CD14-positive monocyte (primary cell): ENCODE measurements at regions not wholly inside any gene's neighbourhood (a gene's known extent, or its start where the extent isn't known, plus 50 kb on each side); places are given as distances from the start of the nearest gene placed in this dataset.

ENCODE experiments used
- DNase-seq, 3 donors: peaks; one replicate each; pipeline ENCODE4 v3.0.0-alpha.2; 2011 to 2022
- H2AFZ ChIP-seq: 2 replicates; pipeline ENCODE4 v1.6.0; 2012; ENCODE audit warnings: mild to moderate bottlenecking, low read depth, low read length, inconsistent platforms; ENCODE audit not compliant: insufficient read depth, poor library complexity, severe bottlenecking
- H3K27ac ChIP-seq, 2 donors: 1 replicate in 1 of 2; 2 replicates in 1 of 2; pipeline ENCODE4 v1.5.1; 2012 to 2013; ENCODE audit warnings: low read length in 2 of 2, control low read depth in 1 of 2, inconsistent platforms in 1 of 2, low read depth in 1 of 2, mild to moderate bottlenecking in 1 of 2
- H3K27me3 ChIP-seq, 2 donors: one replicate each; pipeline versions ENCODE4 v1.6.0 to v1.6.1; 2011 to 2013; ENCODE audit warnings: low read length in 2 of 2; ENCODE audit not compliant: control insufficient read depth in 2 of 2, insufficient read depth in 2 of 2
- H3K36me3 ChIP-seq, 2 donors: replicated peaks in 1 of 2; 1 replicate in 1 of 2; 2 replicates in 1 of 2; pipeline versions ENCODE4 v1.5.1 to v1.6.1; 2012 to 2013; ENCODE audit warnings: low read length in 2 of 2, control low read depth in 1 of 2, inconsistent platforms in 1 of 2, mild to moderate bottlenecking in 1 of 2; ENCODE audit not compliant: insufficient read depth in 2 of 2, control insufficient read depth in 1 of 2
- H3K4me1 ChIP-seq, 2 donors: 1 replicate in 1 of 2; 2 replicates in 1 of 2; pipeline versions ENCODE4 v1.5.1 to v1.6.1; 2012 to 2013; ENCODE audit warnings: low read length in 2 of 2, control low read depth in 1 of 2, inconsistent platforms in 1 of 2, mild to moderate bottlenecking in 1 of 2, moderate library complexity in 1 of 2; ENCODE audit not compliant: insufficient read depth in 2 of 2, control insufficient read depth in 1 of 2
- H3K4me2 ChIP-seq: replicated peaks from 2 replicates; pipeline ENCODE3; 2012; ENCODE audit warnings: low read length, moderate library complexity, mild to moderate bottlenecking; ENCODE audit not compliant: poor library complexity, severe bottlenecking; ENCODE audit errors: extremely low read depth
- H3K4me3 ChIP-seq, 3 experiments: fragments of 200-600 bp in 1 of 3; sonication (generic) in 1 of 3; replicated peaks in 1 of 3; 1 replicate in 2 of 3; 2 replicates in 1 of 3; pipeline ENCODE4 v1.5.1; 2011 to 2013; ENCODE audit warnings: low read length in 3 of 3, mild to moderate bottlenecking in 3 of 3, control low read depth in 2 of 3, low read depth in 2 of 3, inconsistent platforms in 1 of 3, moderate library complexity in 1 of 3
- H3K79me2 ChIP-seq: 2 replicates; pipeline ENCODE4 v1.6.0; 2012; ENCODE audit warnings: mild to moderate bottlenecking, control low read depth, inconsistent platforms, low read length, moderate library complexity; ENCODE audit not compliant: insufficient read depth
- H3K9ac ChIP-seq: 2 replicates; pipeline ENCODE4 v1.6.0; 2017; ENCODE audit warnings: low read length, mild to moderate bottlenecking; ENCODE audit not compliant: insufficient read depth, poor library complexity, severe bottlenecking
- H3K9me3 ChIP-seq, 2 donors: replicated peaks in 1 of 2; 1 replicate in 1 of 2; 2 replicates in 1 of 2; pipeline versions ENCODE4 v1.5.1 to v1.6.1; 2012 to 2013; ENCODE audit warnings: low read length in 2 of 2, control low read depth in 1 of 2; ENCODE audit not compliant: control insufficient read depth in 1 of 2, insufficient read depth in 1 of 2
- H4K20me1 ChIP-seq: 2 replicates; pipeline ENCODE4 v1.6.0; 2012; ENCODE audit warnings: mild to moderate bottlenecking, low read length, control low read depth, moderate library complexity; ENCODE audit not compliant: insufficient read depth
- H3K27ac Mint-ChIP-seq, 7 donors: one replicate each; pipeline ENCODE4 v1.8.0; 2020; ENCODE audit warnings: mild to moderate bottlenecking in 7 of 7, mixed read lengths in 7 of 7, moderate library complexity in 6 of 7, inconsistent platforms in 2 of 7
- H3K27me3 Mint-ChIP-seq, 3 donors: one replicate each; pipeline ENCODE4 v1.8.0; 2021 to 2022; ENCODE audit warnings: low read depth in 3 of 3, mild to moderate bottlenecking in 3 of 3, mixed read lengths in 3 of 3, moderate library complexity in 3 of 3, inconsistent platforms in 1 of 3
- H3K36me3 Mint-ChIP-seq, 2 donors: one replicate each; pipeline ENCODE4 v1.8.0; 2020; ENCODE audit warnings: mixed read lengths in 2 of 2, inconsistent platforms in 1 of 2, mild to moderate bottlenecking in 1 of 2
- H3K4me1 Mint-ChIP-seq: one replicate; pipeline ENCODE4 v1.8.0; 2020; ENCODE audit warnings: mild to moderate bottlenecking, mixed read lengths
- H3K4me3 Mint-ChIP-seq, 2 donors: one replicate each; pipeline ENCODE4 v1.8.0; 2020; ENCODE audit warnings: mild to moderate bottlenecking in 2 of 2, mixed read lengths in 2 of 2, moderate library complexity in 1 of 2
- H3K9me3 Mint-ChIP-seq, 7 donors: one replicate each; pipeline ENCODE4 v1.8.0; 2020 to 2022; ENCODE audit warnings: mixed read lengths in 7 of 7, mild to moderate bottlenecking in 6 of 7, moderate library complexity in 6 of 7, inconsistent platforms in 2 of 7
- WGBS: methylation state at CpG from one replicate; pipeline ENCODE4 v1.1.5; 2013; ENCODE audit warnings: missing lambda C conversion rate; ENCODE audit not compliant: insufficient coverage; 5-methylcytosine and 5-hydroxymethylcytosine counted together
- intact Hi-C, 2 donors: fragments of 100-400 bp; cut with micrococcal nuclease; formaldehyde crosslinking; loops; one replicate each; pipeline versions ENCODE4 v1.15.0 to v1.15.1; 2023
- TF ChIP-seq, protein P1 (sequence below): fragments of 200-600 bp; IDR thresholded peaks from one replicate; pipeline ENCODE4 v1.8.0; 2022; ENCODE audit warnings: antibody characterized with exemption, mild to moderate bottlenecking

DNA sequence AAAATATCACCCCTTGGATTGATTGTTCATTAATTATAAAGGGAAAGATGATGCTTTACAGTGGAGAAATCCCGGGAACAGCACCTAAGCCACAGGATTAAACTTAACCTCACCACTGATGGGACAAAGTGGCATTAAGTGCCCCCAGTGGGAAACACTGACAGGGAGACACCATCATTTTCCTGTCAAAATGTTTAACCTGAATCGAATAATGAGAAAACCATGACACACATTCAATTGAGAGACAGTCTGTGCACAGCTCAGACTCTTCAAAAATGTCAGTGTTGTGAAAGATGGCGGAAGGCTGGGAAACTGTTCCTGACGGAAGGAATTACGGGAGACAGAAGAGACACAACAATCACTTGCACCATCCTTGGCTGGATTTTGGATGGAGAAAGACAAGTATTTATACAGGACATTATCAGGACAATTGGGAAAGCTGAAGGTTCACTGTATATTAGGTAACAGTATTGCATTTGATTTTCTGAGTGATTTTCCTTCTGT, 111.8 kb upstream of the ASB18 start:
- no peak overlapping the region for H3K27ac Mint-ChIP-seq
- H3K9me3 Mint-ChIP-seq = no peaks in the 10 kb centered on the region
- intact Hi-C loops = no loop called here
- no peak overlapping the region for H3K4me2 ChIP-seq
- no peaks in the 10 kb centered on the region for H3K36me3 Mint-ChIP-seq
- H3K4me3 ChIP-seq = no peak overlapping the region
- no peak for DNase-seq
- peaks cover 4 to 5% (median 5%) of the 10 kb centered on the region in 3 donors for H3K27me3 Mint-ChIP-seq
- no peaks in the 10 kb centered on the region for H3K27me3 ChIP-seq
- no peak overlapping the region for H3K9ac ChIP-seq
- H4K20me1 ChIP-seq = no peaks in the 10 kb centered on the region
- WGBS = no CpG with 5 or more reads among the region's 5 CpGs
- H3K79me2 ChIP-seq = no peaks in the 10 kb centered on the region
- no peaks in the 10 kb centered on the region for H3K36me3 ChIP-seq
- no peak overlapping the region for H2AFZ ChIP-seq
- no peak overlapping the region for H3K4me3 Mint-ChIP-seq
- no peaks in the 10 kb centered on the region for H3K4me1 ChIP-seq
- H3K4me1 Mint-ChIP-seq = no peaks in the 10 kb centered on the region
- H3K27ac ChIP-seq = no peak overlapping the region
- TF ChIP-seq, protein P1, sequence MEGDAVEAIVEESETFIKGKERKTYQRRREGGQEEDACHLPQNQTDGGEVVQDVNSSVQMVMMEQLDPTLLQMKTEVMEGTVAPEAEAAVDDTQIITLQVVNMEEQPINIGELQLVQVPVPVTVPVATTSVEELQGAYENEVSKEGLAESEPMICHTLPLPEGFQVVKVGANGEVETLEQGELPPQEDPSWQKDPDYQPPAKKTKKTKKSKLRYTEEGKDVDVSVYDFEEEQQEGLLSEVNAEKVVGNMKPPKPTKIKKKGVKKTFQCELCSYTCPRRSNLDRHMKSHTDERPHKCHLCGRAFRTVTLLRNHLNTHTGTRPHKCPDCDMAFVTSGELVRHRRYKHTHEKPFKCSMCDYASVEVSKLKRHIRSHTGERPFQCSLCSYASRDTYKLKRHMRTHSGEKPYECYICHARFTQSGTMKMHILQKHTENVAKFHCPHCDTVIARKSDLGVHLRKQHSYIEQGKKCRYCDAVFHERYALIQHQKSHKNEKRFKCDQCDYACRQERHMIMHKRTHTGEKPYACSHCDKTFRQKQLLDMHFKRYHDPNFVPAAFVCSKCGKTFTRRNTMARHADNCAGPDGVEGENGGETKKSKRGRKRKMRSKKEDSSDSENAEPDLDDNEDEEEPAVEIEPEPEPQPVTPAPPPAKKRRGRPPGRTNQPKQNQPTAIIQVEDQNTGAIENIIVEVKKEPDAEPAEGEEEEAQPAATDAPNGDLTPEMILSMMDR = no peak
- no peaks in the 10 kb centered on the region for H3K9me3 ChIP-seq

DNA sequence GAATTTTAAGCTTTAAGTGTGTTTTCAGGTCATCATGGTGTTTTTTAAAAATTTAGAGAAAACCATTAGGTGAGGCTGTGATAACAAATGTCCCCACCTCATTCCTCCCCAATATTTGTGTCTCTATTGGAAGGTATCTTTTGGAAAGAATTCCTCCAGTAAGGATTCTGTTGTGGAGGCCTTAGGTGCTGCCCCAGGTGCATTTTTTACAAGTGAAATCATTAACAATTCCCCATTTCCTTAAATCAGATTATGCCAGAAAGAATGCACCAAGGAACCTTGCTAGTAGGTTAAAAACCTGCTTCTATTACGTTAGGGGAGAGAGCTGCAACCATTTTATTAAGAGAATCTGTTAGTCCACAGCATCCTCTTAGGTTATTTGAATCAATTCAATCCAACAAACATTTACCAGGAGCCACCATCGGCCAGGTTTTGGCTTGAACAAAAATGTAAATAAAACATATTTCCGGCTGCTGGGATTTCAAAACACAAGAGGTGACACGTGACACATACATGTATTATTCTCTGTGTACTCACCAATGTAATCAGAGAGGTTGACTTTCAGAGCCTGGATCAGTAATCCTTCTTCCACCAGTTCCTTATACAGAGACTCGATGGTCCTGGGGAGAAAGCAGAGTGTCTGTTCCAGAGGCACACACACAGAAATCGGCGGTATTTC, 112.5 kb upstream of the ASB18 start:
- TF ChIP-seq, protein P1 = no peak
- Histone ChIP-seq H3K4me2 (no peak overlapping the region), H3K9ac (no peak overlapping the region), H2AFZ (no peak overlapping the region), H3K79me2 (no peaks in the 10 kb centered on the region), H3K4me1 (no peaks in the 10 kb centered on the region), H3K4me3 (no peak overlapping the region), H4K20me1 (no peaks in the 10 kb centered on the region), H3K9me3 (no peaks in the 10 kb centered on the region), H3K27ac (no peak overlapping the region), H3K36me3 (no peaks in the 10 kb centered on the region), H3K27me3 (no peaks in the 10 kb centered on the region)
- DNase-seq = no peak
- 100% methylated on average over 1 of the region's 7 CpGs for WGBS
- peaks cover 4 to 6% (median 5%) of the 10 kb centered on the region in 3 donors for H3K27me3 Mint-ChIP-seq
- H3K36me3 Mint-ChIP-seq = no peaks in the 10 kb centered on the region
- H3K4me3 Mint-ChIP-seq = peak overlapping the region in 1 of 2 donors; percentile 28
- no peaks in the 10 kb centered on the region for H3K4me1 Mint-ChIP-seq
- intact Hi-C loops = no loop called here
- no peak overlapping the region for H3K27ac Mint-ChIP-seq
- H3K9me3 Mint-ChIP-seq = no peaks in the 10 kb centered on the region
